H9 (cell line): ENCODE measurements at regions not wholly inside any gene's neighbourhood (a gene's known extent, or its start where the extent isn't known, plus 50 kb on each side); places are given as distances from the start of the nearest gene placed in this dataset.

Experiments used
- DNase-seq: peaks from one replicate; pipeline ENCODE4 v3.0.0-alpha.2; 2017
- H2AFZ ChIP-seq: one replicate; pipeline ENCODE4 v1.6.1; 2013; ENCODE audit warnings: mild to moderate bottlenecking, low read length, control low read depth, moderate library complexity
- H2AK5ac ChIP-seq: 2 replicates; pipeline ENCODE4 v1.6.1; 2013; ENCODE audit warnings: low read length, control low read depth, mixed read lengths; ENCODE audit not compliant: insufficient read length
- H2BK120ac ChIP-seq: one replicate; pipeline ENCODE4 v1.6.1; 2013; ENCODE audit warnings: low read depth, mild to moderate bottlenecking, low read length, control low read depth, inconsistent platforms; ENCODE audit not compliant: poor library complexity, severe bottlenecking
- H2BK12ac ChIP-seq: 2 replicates; pipeline ENCODE4 v1.6.1; 2013; ENCODE audit warnings: low read length, control low read depth, mixed read lengths, low read depth; ENCODE audit not compliant: insufficient read length
- H2BK15ac ChIP-seq: 2 replicates; pipeline ENCODE4 v1.6.1; 2013; ENCODE audit warnings: low read depth, low read length, control low read depth
- H2BK20ac ChIP-seq: one replicate; pipeline ENCODE4 v1.6.1; 2013; ENCODE audit warnings: low read depth, mild to moderate bottlenecking, low read length, control low read depth, inconsistent platforms; ENCODE audit not compliant: poor library complexity, severe bottlenecking
- H2BK5ac ChIP-seq: 2 replicates; pipeline ENCODE4 v1.6.1; 2013; ENCODE audit warnings: low read length, control low read depth, mixed read lengths; ENCODE audit not compliant: insufficient read length
- H3K14ac ChIP-seq: 2 replicates; pipeline ENCODE4 v1.6.1; 2013; ENCODE audit warnings: low read length, control low read depth; ENCODE audit not compliant: insufficient read depth
- H3K18ac ChIP-seq: 2 replicates; pipeline ENCODE4 v1.6.1; 2013; ENCODE audit warnings: low read depth, mild to moderate bottlenecking, mixed read lengths, low read length, control low read depth; ENCODE audit not compliant: insufficient read length
- H3K23ac ChIP-seq: 2 replicates; pipeline ENCODE4 v1.6.1; 2013; ENCODE audit warnings: low read length, control low read depth, mixed read lengths, low read depth; ENCODE audit not compliant: insufficient read length
- H3K23me2 ChIP-seq: 2 replicates; pipeline ENCODE4 v1.6.1; 2013; ENCODE audit warnings: low read depth, mild to moderate bottlenecking, mixed read lengths, low read length, control low read depth; ENCODE audit not compliant: insufficient read length, poor library complexity, severe bottlenecking
- H3K27ac ChIP-seq: 2 replicates; pipeline ENCODE4 v1.5.1; 2013; ENCODE audit warnings: low read length, control low read depth, mixed read lengths, low read depth; ENCODE audit not compliant: insufficient read length
- H3K27me3 ChIP-seq: 2 replicates; pipeline ENCODE4 v1.6.1; 2013; ENCODE audit warnings: low read length, control low read depth, inconsistent platforms; ENCODE audit not compliant: insufficient read depth
- H3K4ac ChIP-seq: 2 replicates; pipeline ENCODE4 v1.6.1; 2013; ENCODE audit warnings: low read depth, mild to moderate bottlenecking, control low read depth, inconsistent platforms, low read length, moderate library complexity
- H3K4me1 ChIP-seq: 2 replicates; pipeline ENCODE4 v1.6.1; 2013; ENCODE audit warnings: low read length, control low read depth, inconsistent platforms; ENCODE audit not compliant: insufficient read depth
- H3K4me2 ChIP-seq: 2 replicates; pipeline ENCODE4 v1.6.1; 2013; ENCODE audit warnings: low read length, control low read depth, mixed read lengths; ENCODE audit not compliant: insufficient read length, insufficient read depth
- H3K56ac ChIP-seq: 2 replicates; pipeline ENCODE4 v1.6.1; 2013; ENCODE audit warnings: low read depth, mild to moderate bottlenecking, mixed read lengths, low read length, control low read depth; ENCODE audit not compliant: insufficient read length
- H3K79me1 ChIP-seq: 2 replicates; pipeline ENCODE4 v1.6.1; 2013; ENCODE audit warnings: low read depth, mild to moderate bottlenecking, moderate library complexity, low read length, control low read depth, inconsistent platforms; ENCODE audit not compliant: insufficient read depth, poor library complexity, severe bottlenecking
- H3K79me2 ChIP-seq: 2 replicates; pipeline ENCODE4 v1.6.1; 2013; ENCODE audit warnings: low read length, control low read depth, inconsistent platforms; ENCODE audit not compliant: insufficient read depth
- H3K9ac ChIP-seq: 2 replicates; pipeline ENCODE4 v1.6.1; 2013; ENCODE audit warnings: low read length, control low read depth, mixed read lengths; ENCODE audit not compliant: insufficient read length; ENCODE audit errors: extremely low read depth
- H3K9me3 ChIP-seq: one replicate; pipeline ENCODE4 v1.6.1; 2013; ENCODE audit warnings: low read depth, low read length, inconsistent platforms; ENCODE audit not compliant: control insufficient read depth
- H3T11ph ChIP-seq: one replicate; pipeline ENCODE4 v1.6.1; 2013; ENCODE audit warnings: mild to moderate bottlenecking, low read length, control low read depth, inconsistent platforms
- H4K20me1 ChIP-seq: one replicate; pipeline ENCODE4 v1.6.1; 2013; ENCODE audit not compliant: control insufficient read depth, insufficient read length, insufficient read depth
- H4K5ac ChIP-seq: 2 replicates; pipeline ENCODE4 v1.6.1; 2013; ENCODE audit warnings: low read depth, mild to moderate bottlenecking, mixed read lengths, low read length, control low read depth; ENCODE audit not compliant: insufficient read length
- H4K8ac ChIP-seq: replicated peaks from 2 replicates; pipeline ENCODE4 v1.6.1; 2013; ENCODE audit warnings: low read length, control low read depth, mixed read lengths, low read depth; ENCODE audit not compliant: insufficient read length
- H4K91ac ChIP-seq: 2 replicates; pipeline ENCODE4 v1.6.1; 2013; ENCODE audit warnings: low read depth, mild to moderate bottlenecking, moderate library complexity, mixed read lengths, low read length, control low read depth; ENCODE audit not compliant: insufficient read length
- H3K27ac Mint-ChIP-seq, 3 experiments: 2 replicates in 2 of 3; 3 replicates in 1 of 3; pipeline ENCODE4 v1.8.0; 2020 to 2021; ENCODE audit warnings: mixed read lengths in 3 of 3, mild to moderate bottlenecking in 1 of 3, moderate library complexity in 1 of 3
- H3K27me3 Mint-ChIP-seq: 2 replicates; pipeline ENCODE4 v1.8.0; 2021; ENCODE audit warnings: low read depth, mild to moderate bottlenecking, moderate library complexity, mixed read lengths
- H3K36me3 Mint-ChIP-seq, 3 experiments: 2 replicates in 2 of 3; 3 replicates in 1 of 3; pipeline ENCODE4 v1.8.0; 2020 to 2021; ENCODE audit warnings: low read depth in 3 of 3, mixed read lengths in 3 of 3; ENCODE audit not compliant: insufficient read depth in 1 of 3
- H3K4me1 Mint-ChIP-seq, 2 experiments: 2 replicates each; pipeline ENCODE4 v1.8.0; 2020; ENCODE audit warnings: mixed read lengths in 2 of 2
- H3K4me3 Mint-ChIP-seq, 2 experiments: 2 replicates in 1 of 2; 3 replicates in 1 of 2; pipeline ENCODE4 v1.8.0; 2020 to 2021; ENCODE audit warnings: mild to moderate bottlenecking in 2 of 2, mixed read lengths in 2 of 2, moderate library complexity in 1 of 2
- H3K9me3 Mint-ChIP-seq, 2 experiments: 2 replicates in 1 of 2; 3 replicates in 1 of 2; pipeline ENCODE4 v1.8.0; 2020; ENCODE audit warnings: mild to moderate bottlenecking in 2 of 2, mixed read lengths in 2 of 2, moderate library complexity in 1 of 2
- WGBS: extraction: QIAGEN DNeasy Blood & Tissue Kit; methylation state at CpG from one replicate; pipeline ENCODE4 v1.1.7; 2013; ENCODE audit warnings: missing lambda C conversion rate, low lambda C conversion rate, mixed read lengths; ENCODE audit not compliant: insufficient read length; ENCODE audit errors: extremely low coverage; 5-methylcytosine and 5-hydroxymethylcytosine counted together
- TF ChIP-seq, protein P1 (sequence below): fragments of 200-600 bp; sonication (generic); conservative IDR thresholded peaks from 3 replicates; pipeline ENCODE4 v1.8.0; 2021; ENCODE audit warnings: antibody characterized with exemption, mild to moderate bottlenecking

GRCh38 chr1:213884942-213885341, 102.8 kb upstream of the PROX1 start:
- no CpG with 5 or more reads among the region's 4 CpGs for WGBS
- no peak overlapping the region for H3K18ac ChIP-seq
- H2BK5ac ChIP-seq: no peak overlapping the region
- H3K4me1 ChIP-seq: no peaks in the 10 kb centered on the region; the same call in 1 of the 2 replicates
- no peak overlapping the region for H3K23ac ChIP-seq
- no peak overlapping the region for H2BK12ac ChIP-seq
- no peak overlapping the region for H2BK15ac ChIP-seq
- TF ChIP-seq, protein P1, sequence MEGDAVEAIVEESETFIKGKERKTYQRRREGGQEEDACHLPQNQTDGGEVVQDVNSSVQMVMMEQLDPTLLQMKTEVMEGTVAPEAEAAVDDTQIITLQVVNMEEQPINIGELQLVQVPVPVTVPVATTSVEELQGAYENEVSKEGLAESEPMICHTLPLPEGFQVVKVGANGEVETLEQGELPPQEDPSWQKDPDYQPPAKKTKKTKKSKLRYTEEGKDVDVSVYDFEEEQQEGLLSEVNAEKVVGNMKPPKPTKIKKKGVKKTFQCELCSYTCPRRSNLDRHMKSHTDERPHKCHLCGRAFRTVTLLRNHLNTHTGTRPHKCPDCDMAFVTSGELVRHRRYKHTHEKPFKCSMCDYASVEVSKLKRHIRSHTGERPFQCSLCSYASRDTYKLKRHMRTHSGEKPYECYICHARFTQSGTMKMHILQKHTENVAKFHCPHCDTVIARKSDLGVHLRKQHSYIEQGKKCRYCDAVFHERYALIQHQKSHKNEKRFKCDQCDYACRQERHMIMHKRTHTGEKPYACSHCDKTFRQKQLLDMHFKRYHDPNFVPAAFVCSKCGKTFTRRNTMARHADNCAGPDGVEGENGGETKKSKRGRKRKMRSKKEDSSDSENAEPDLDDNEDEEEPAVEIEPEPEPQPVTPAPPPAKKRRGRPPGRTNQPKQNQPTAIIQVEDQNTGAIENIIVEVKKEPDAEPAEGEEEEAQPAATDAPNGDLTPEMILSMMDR: no peak
- H2BK20ac ChIP-seq: no peak overlapping the region
- no peak overlapping the region for H4K5ac ChIP-seq
- H2BK120ac ChIP-seq: no peak overlapping the region
- no peak overlapping the region for H3K14ac ChIP-seq
- H3K4me1 Mint-ChIP-seq: peaks cover 0 to 6% of the 10 kb centered on the region in 2 experiments; a peak in 2 of 4 replicates
- H3K27ac ChIP-seq: no peak overlapping the region
- no peaks in the 10 kb centered on the region for H3K36me3 Mint-ChIP-seq
- H3K79me1 ChIP-seq: no peaks in the 10 kb centered on the region
- H2AK5ac ChIP-seq: no peak overlapping the region
- H2AFZ ChIP-seq: no peak overlapping the region
- no peaks in the 10 kb centered on the region for H4K20me1 ChIP-seq
- no peaks in the 10 kb centered on the region for H3K9me3 ChIP-seq
- no peak overlapping the region for H3T11ph ChIP-seq
- H4K8ac ChIP-seq: no peak overlapping the region
- no peaks in the 10 kb centered on the region; a peak in 2 of 5 replicates for H3K9me3 Mint-ChIP-seq
- no peak overlapping the region for H3K4me3 Mint-ChIP-seq
- H3K27me3 Mint-ChIP-seq: peaks cover 2% of the 10 kb centered on the region
- H3K4ac ChIP-seq: no peak overlapping the region
- no peaks in the 10 kb centered on the region for H3K27me3 ChIP-seq
- no peak overlapping the region for H3K4me2 ChIP-seq
- no peak overlapping the region for H3K27ac Mint-ChIP-seq
- no peaks in the 10 kb centered on the region for H3K79me2 ChIP-seq
- no peaks in the 10 kb centered on the region for H3K23me2 ChIP-seq
- DNase-seq: no peak
- no peak overlapping the region for H4K91ac ChIP-seq
- H3K9ac ChIP-seq: no peak overlapping the region
- no peak overlapping the region for H3K56ac ChIP-seq
